IPS DF 19.7 (cell line): ENCODE measurements at regions not wholly inside any gene's neighbourhood (a gene's known extent, or its start where the extent isn't known, plus 50 kb on each side); places are given as distances from the start of the nearest gene placed in this dataset.
"Not testable (repeated sequence)": the region's sequence is repeated elsewhere in the genome, so short reads cannot be mapped to it uniquely, and the experiment has no call there.

ENCODE experiments used
- DNase-seq: peaks from one replicate; pipeline ENCODE4 v3.0.0-alpha.2; 2013; ENCODE audit warnings: low read depth, low spot score

DNA sequence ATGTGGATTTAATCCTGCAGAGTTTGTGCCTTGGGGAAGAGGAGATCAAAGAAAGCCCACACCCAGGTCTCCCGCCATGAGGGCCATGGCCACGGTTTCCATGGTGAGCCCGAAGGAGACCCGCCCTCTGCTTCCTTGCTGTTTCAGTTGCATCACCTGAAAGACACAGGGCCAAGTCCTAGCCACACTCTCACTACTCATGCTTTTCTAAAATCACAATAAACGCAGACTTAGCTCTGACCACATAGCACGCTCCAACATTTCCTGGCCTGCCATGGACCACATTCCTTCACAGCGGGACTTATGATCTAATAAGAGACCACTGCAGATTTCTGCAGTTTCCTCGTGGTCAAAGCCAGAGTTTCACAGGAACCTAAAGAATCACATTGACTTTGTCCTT is 426.0 kb upstream of the NR3C2 start:
- no peak for DNase-seq

DNA sequence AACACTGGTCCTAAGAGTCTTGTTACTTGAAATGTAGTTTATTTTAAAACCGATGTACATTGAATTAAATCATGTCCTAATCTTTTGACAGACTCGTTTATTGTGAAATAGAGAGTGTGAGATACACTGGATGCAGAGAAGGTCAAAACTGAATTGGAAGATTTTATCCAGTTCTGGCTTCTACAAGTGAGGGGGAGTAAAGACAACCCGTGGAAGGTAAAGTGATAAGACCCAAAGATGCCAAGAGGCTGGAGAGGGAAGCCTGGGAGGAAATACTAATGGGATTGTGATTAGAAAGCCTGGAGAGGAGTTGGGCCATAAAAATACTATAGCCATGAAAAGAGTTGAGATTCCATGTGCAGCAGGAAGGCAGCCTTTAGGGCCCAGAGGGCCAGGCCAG is 424.5 kb upstream of the NR3C2 start:
- DNase-seq: no peak

DNA sequence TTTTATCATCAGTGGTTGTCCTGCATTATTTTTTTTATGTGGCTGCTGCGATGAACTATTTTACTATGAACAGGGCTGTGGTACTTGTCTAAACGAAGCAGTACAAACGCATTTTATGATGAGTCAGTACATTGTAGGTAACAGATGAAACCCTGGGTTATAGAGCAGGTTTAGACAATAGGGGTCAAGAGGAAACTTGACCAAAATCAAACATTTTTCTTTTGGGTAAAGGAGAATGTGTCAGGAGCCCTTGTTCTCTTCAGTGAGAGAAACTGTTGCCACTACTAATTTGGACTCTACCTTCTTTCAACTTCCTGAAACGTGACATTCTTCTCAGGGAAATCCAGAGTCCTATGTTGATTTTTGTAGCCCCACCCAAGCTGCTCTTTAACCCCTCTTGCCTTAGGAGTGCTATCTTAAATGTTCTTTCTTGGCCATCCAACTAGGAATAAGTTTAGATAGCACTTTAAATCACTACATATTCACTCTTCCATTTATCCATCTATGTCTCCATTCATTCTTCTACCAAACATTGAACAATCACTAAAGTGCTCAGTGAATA is 415.8 kb upstream of the NR3C2 start:
- no peak for DNase-seq

DNA sequence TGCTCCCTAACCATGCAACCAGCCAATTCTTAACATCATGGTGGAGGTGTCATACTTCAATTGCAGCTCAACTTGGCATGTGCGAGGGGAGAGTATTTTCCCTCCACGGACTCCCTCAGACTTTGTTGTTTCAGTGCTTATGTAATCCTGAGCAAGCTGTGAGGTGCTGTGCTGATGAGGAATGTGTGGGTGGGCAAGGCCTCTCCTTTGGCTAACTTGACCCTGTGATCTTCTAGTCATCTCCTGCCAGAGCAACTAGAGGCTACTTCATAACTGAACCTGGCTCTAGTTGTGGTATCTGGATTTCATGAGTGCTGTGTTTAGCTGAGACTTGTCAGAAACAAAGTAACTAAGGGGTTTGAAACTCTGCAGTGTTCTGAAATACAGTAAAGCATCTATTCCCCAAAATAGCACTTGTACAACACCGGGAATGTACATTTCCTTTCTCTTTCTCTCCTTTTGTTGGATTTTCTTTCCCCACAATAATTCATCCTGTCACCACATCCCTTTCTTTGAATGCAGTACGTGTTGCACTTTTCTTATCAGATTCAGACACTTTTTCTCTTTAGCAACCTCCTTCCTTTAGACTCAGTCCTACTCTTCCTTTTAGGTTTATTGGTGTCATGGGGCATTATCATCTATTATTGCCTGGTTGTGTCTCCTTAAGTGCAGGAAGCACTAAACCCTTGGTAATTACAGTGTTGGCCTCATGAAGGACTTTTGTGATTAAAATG is 415.2 kb upstream of the NR3C2 start:
- DNase-seq: no peak

DNA sequence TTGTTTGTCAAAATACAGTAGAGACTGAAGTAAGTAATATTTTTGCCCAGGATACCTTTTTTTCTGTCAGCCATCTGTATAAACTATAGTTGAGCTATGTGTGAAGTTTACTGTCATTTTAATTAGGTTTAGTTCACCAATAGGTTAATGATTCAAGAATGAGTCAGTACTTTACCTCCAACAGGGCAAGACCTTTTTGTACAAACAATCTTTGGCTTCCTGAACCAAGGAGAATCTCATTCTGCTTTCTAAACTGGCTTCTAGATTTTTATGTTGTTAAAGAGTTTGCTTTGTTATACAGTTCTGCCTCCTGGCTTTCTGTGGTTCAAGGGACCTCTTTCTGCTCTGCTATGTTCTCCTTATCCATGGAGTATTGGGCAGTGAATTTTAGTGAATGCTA is 412.0 kb upstream of the NR3C2 start:
- DNase-seq: no peak

DNA sequence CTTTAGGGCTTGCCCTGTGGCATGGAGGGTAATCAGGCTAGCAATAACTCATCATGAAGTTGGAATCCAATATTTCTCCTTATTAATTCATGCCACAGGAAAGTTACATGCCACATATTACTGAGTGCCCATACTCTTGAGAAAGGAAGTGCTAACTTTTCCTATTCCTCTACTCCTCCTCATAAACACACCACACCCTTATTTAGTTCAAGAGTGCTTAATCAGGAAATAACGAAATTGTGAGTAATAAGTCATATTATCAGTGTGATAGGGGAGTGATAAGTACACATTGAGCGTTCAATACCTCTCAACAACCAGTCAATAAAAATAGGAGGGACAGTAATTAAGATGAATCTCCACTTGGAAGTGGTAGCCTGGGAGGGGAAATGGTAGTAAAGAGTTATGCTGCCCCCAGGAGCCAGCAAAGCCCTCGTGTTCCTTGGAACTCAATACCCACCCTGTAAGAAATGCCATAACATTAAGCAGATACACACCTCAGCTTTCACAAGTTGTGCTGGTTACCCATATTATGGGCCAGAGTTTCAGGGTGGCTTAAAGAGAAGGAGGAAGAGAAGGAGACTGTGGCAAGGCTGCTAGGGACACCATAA is 410.0 kb upstream of the NR3C2 start:
- DNase-seq: no peak

DNA sequence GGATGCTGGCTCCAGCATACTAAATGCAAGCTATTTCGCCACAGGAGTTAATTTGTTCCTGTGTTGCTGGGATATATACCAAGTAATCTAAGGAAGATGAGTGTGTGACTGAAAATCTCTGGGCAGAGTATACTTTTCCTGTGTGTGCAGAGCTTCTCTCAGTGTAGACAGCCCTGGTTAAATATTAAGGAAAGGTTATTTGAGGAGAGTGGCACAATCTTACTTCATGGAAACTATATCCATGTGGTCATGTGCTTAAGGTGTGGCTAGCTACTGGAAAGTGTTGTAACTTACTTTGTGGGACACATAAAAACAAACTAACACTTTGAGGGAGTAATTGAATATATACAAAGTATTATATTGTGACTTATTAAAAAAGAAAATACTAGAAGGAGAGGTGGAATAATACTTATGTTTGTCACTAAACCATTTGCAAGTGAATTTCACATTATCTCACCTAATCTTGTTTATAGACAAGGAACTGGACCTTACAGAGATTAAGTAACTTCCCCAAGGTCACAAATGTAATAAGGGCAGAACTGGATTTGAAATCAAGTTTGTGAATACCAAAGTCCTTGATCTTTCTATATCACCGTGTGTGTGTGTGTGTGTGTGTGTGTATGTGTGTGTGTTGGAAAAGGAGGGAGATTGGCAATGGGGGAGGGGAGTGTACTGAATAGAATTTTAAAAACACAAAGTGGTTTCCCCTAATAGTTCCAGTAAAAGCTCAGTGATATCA is 408.2 kb upstream of the NR3C2 start:
- no peak for DNase-seq

DNA sequence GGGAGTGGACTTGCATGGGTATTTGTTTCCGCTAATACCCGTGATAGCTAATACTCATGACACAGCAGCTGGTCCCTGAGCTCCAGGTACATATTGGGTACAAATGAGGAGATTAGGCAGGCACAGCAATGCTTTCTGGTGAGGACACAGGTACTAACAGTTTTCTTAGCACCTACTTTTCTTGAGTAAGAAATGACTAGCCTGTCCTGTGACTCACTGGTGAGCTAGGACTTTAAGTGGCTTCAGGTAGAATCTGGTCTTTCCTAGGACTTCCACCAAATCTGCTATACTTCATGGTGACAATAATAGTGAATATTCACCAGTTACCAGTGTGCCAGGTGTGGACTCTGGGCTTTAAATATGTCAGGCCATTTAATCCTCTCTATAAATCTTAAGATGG is 407.4 kb upstream of the NR3C2 start:
- no peak for DNase-seq

DNA sequence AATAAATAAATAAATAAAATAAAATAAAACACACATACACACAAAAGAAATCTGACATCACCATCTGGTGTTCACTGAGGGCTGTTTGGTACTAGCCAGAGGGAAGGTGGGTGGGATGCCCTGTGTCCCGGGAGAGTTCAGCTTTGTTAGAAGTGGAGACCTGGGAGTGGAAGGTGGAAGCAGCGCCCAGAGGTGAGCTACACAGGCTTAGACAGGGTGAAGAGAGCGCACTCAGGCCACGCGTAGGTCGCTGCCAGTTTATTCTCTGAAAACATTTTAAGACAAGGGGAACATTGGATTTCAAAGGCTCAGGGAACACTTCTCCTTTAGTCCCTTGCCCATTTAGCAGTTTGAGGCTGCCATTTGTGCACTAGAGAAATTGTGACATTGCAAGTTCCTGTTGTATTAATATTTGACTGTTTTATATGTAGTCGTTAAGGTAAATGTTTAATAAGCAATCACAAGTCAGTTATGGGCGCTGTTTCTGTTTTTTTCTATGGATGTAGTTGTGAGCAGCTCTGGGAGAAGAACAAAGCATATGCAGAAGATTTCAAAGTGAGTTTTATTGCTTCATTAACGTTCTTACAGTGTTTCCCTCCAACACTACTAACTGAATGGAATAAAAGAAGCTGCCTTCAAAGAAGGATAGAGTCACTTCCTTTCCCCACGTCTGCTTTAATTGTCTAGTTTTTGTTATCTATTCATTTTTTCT is 405.5 kb upstream of the NR3C2 start:
- no peak for DNase-seq

DNA sequence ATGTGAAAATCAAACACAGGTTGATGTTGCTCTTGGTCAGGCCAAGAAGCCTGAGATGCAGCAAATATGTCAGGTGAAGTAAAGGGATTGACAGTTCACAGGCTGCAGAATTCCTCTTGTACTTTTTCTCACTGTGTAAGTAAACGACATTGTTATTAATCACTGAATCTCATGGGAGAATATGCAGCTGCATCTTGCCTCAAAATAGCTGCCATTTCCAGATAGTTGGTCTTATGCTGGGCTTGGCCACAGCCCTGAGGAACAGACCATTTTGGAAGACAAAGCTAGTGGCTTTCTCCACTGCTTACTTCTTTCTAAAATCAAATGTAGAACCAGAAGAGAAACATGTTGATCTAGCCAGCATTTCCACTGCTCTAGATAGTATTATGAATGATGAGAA is 403.4 kb upstream of the NR3C2 start:
- DNase-seq: no peak

DNA sequence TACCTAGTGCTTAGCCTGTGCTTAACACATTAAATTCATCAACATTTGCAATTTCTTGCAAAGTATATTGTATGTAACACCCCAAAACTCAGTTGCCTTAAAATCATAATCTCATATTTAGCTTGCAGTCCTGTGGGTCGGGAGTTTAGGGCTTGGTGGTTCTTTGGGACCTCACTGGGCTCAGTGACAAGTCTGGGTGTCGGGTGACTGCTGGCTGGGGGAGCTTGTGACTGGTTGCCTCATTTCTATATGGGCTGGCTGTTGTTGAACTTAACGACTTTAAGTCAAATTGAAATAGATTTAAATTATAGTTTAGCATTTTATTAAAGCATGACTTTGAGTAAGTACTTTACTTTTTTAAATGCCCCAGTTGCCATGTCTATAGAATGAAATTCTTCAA is 401.4 kb upstream of the NR3C2 start:
- DNase-seq: no peak

DNA sequence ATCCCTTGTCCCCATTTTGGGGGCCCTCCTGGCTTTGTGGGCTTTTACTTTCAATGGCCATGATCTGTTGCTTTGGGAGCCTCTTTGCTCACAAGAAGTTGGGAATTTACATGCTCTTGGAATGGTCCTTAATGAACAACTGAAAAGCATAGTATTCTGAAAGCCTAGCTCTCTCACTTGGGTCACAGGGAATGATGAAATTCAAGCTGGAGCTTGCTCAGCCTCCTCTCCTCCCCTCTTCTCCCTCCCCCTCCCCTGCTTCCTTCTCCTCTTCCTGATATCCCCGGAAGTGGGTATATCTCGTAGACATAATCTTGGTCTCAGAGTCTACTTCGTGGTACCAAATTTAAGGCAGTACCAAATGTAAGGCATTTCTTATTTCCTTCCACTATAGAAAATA is 400.6 kb upstream of the NR3C2 start:
- DNase-seq: no peak

DNA sequence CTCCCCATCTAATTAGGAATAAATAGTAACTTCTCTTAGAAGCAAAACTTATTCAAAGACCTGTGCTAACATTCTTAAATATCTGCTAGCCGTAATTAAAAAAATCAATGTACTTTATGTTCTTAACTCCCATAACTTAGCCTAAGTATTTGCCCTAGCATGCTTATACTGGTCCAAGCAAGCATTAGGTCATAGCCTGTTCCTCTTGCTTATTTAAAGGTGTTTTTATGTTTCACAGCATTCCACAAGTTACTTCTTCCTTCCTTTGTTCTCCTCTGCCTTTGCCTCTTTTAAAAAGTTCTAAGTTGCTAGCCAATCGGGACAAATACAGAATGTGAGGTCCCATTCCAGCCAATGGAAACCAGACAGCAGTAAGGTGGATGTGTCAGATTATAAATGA is 395.4 kb upstream of the NR3C2 start:
- DNase-seq: not testable (repeated sequence)

DNA sequence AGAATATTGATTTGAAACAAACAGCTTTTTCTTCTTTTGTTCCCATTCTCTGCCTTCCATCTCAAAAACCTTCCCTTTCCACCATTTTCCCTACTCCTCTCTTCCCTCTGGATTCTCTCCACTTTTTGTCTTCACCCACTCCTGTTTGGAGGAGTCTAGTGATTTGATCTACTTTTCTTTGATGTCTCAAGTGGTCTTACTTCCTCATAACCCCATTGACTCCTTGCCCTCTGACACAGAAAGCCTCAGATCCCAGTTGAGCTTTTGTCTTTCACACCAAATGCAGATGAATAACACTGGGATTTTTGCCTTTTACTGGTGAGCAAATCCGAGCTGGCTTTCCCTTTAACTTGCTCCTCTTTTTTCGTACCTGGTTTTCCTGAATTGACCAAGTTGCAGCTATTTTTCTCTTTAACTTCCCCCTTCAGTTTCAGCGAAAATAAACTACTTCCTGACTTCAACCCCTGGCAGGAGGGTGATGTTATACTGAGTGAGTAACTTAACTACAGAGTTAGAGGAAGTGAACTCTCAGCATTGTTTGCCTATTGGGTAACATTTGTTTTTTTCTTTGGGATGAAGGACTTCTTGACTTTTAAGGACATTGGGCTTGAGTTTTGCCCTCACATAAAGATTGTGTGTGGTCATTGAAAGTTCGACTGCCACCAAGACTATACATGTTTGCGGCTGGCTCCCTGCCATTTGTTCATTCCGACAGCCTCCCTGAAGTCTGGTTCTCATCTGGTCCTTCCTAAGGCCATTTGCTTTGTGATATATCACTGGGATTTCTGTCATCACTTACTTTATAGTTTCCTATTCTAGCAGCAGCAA is 392.8 kb upstream of the NR3C2 start:
- DNase-seq: no peak

DNA sequence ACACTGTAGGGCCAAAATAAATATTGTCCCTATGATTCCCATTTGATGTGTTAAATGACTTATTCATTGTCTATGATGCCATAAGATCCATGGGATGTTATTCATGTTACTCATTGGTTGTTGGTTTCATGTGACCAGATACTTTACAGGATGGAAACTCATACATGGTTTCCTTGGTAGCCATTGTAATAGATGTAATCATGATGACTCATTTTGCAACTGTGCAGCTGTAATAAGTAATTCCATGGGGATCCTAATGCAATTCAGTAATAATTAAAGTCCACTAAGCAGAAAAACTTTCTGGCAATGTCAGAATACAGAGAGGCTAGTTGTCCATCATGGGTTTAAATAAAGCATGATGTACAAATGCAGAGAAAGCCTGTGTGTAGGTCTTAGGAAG is 389.7 kb upstream of the NR3C2 start:
- no peak for DNase-seq

DNA sequence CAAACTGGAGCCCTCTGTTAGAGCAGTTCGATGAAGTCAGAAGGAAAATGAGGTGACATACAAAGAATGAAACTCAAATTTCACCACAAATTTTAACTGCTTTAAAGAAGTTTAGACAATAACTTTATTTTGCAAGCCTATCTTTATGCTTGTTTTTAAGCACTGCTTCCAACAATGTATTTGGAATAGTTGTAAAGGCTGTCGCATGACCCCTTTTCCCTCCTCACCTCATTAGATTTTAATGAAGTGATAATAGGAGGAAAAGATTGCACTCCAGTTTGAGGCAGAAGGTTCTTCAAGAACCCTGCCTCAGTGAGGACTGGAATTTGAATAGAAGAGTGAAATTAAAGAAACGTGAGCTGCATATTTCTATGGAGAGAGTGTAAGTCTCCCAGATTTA is 386.1 kb upstream of the NR3C2 start:
- no peak for DNase-seq

DNA sequence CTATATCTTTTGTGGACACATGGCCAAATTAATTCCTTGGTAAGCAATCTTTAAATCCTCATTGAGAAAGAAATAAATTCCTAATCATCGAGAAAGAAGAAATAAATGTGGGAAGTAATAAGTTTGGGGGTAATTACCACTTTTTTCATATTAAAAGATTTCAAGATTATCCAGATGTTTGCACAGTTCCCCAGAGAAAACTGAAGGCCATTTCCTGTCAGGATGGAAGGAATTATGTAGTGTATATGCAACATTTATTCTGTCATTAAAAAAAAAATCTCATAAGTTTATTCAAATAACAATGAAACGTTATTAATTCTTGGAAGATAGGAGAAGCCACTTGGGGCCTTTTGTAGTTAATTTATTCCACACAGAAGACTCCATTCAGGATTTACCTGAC is 385.6 kb upstream of the NR3C2 start:
- no peak for DNase-seq

DNA sequence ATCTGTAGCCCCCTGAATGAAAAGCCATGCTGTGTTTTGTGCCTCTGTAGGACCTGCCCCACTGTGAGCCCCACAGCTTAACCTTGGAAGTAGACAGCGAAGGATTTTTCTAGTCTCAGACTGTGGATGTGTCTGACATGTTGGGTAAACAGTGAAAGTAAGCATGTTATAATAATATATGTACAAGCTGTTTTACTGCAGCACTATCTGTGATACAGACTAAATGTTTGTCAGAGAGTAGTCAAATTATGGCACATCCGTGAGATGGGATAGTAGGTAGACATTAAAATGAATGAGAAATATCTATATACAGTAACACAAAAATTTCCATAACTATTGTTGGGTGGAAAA is 381.2 kb upstream of the NR3C2 start:
- DNase-seq: no peak

DNA sequence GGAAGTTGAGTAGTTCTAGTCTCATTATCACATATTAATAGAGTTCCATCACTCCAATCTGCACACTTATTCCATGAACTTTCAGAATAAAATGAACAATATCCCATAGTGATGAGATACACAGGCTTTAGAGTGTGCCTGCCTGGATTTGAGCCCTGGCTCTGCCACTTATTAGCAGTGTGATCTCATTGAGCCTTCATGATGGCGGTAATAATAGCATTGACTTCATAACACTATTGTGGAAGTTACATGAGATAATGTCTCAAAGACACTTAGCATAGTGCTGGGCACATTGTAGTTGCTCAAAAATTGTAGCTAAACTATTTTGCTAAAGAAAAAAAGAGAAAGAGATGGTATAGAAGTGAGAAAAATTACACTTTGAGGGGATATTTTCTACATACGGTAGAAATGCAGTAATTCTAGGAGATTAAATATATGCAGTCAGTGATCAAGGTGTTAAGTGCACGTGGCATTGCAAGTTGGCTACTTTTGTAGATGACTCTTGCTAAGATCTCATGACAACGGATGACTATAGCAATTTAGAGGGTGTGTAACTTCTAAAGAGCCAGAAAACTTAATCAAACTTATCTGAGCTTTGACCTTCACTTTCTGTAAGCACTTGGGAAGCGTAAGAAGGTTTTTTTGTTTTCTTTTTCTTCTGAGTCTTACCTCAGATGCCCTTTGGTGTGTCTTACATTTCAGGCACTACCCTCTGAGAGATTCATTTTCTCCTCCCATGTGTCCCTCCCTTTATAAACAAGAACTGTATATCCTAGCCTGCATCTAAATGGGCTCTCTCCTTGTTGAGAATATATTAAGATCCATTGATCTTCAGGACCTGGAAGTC is 380.6 kb upstream of the NR3C2 start:
- DNase-seq: no peak

DNA sequence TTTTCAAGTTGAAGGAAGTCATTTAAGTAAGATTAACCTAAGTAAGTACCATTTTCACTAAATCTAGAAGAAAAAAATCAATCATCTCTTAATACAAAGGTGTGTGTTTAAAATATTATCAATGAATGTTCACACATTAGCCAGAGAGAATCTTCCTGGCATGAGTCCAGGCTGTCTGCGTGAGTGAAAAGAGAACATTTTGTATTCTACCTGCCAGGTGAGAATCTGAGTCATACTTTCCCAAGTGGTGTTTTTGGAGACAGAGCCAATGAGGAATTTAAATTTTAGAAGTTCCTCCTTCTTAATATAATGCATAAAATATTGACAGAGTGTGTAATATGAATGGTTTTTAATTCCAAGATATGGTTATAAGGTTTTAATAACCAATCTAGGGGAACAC is 371.8 kb upstream of the NR3C2 start:
- DNase-seq: no peak
